ENCODE measurements at regions not wholly inside any gene's neighbourhood (a gene's known extent, or its start where the extent isn't known, plus 50 kb on each side); places are given as distances from the start of the nearest gene placed in this dataset.

DNA sequence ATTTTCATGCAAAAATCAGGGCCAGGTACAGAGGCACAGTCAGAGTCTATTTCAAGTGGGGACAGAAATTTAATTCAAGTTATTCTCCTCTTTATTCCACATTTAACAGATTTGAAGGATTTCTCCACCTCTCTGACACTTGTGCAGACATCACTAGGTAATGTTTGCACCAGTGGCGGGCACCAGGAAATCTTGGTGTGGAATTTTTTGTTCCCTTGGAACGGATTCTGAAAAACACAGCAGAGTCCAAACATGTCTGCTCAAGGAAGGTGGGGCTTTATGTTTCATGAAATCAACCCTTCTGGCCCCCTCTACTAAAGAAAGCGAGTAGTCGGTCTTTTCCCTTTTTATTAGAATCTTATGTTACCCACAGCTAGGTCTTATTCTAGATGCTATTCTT, 271.2 kb upstream of the MDFIC2 start:
- DNase-seq (ENCODE audit: insufficient read length, low spot score) (no peak), FAIRE-seq (no peak)

DNA sequence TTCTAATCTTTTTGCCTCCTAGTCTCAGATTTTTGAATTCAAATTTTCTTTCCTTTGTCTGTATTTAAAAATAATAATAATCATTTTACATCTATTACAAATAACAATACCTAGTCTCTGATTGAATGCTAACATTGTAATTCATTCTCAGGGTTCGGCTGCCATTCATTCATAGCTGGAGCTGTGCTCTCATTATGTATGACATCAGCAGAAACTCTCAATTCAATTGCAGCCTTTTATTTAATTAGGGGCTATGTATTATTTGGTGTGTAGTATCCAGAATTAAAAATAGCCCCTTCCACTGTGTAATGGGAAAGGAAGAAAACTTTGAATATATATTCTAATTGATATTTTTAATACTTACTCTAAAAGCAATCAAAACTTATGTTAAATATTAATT, 270.4 kb upstream of the MDFIC2 start:
- FAIRE-seq (no peak), DNase-seq (ENCODE audit: insufficient read length, low spot score) (no peak)

DNA sequence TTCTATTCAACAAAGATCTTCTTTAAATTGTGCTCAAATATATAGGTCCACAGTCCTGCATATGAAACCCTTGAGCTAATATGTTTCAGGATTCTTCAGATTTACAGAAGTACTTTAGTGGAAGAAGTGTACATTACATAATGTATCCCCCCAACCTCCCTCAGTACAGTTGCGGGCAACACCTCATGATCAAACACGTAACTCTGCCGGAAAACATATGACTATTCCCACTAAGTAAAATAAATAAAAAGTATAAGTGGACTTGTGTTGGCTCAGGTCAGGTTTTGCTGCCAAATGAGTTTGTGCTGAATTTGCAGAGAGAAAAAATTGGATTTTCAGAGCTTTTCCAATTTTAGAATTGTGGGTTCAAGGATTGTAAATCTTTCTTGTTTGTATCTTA, 267.6 kb upstream of the MDFIC2 start:
- FAIRE-seq (no peak), DNase-seq (ENCODE audit: insufficient read length, low spot score) (no peak)

DNA sequence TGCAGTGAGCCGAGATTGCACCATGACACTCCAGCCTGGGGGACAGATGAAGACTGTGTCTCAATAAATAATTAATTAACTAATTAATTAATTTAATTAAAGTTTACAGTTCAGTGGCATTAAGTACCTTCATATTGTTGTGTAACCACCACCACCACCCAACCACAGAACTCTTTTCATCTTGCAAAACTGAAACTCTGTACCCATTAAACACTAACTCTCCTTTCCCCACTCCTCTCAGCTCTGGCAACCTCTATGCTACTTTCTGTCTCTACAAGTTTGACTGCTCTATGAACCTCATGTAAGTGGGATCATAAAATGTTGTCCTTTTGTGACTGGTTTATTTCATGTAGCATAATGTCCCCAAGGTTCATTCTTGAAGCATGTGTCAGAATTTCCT, 259.3 kb upstream of the MDFIC2 start:
- DNase-seq (ENCODE audit: insufficient read length, low spot score) (no peak), FAIRE-seq (no peak)

DNA sequence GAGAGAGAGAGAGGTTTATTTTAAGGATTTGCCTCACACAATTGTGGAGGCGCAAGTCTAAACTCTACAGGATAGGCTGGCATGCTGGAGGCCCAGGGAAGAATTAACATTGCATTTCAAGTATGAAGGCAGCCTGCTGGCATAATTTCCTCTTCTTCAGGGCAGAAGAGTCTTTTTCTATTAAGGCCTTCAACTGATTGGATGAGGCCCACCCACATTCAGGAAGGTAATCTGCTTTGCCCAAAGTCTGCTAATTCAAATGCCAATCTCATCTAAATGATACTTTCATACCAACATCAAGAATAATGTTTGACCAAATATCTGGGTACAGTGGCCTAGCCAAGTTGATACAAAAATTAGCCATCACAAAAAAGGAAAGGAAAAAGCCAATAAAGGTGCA, 258.1 kb upstream of the MDFIC2 start:
- FAIRE-seq, result no peak
- no peak for DNase-seq (ENCODE audit: insufficient read length, low spot score)

GRCh38 chr3:70568626-70569025, 256.2 kb upstream of the MDFIC2 start:
- FAIRE-seq (no peak), DNase-seq (ENCODE audit: insufficient read length, low spot score) (no peak)

GRCh38 chr3:70565861-70566260, 253.4 kb upstream of the MDFIC2 start:
- no peak for FAIRE-seq
- no peak for DNase-seq (ENCODE audit: insufficient read length, low spot score)

DNA sequence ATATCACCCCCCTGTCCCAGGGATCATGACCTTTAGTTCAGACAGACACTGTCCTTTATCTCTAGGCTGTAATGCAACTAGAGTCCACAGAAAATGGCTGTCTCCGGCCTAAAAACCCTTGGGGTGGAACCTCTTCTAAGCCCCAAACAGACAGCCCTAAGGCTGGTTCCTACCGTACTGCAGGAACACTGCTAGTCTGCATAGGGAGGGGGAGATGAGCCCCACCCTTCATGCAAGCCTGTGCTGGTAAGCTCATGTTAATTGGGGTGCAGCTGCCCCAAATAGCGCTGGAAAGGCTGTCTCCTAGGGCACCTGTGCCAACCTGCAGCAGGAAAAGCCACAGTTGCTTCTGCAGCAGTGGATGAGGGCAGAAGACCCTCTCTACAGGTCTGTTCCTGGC, 252.1 kb upstream of the MDFIC2 start:
- no peak for FAIRE-seq

GRCh38 chr3:70561796-70562195, 249.4 kb upstream of the MDFIC2 start:
- FAIRE-seq, result no peak
- DNase-seq (ENCODE audit: insufficient read length, low spot score), result no peak

More for the DNA sequence above, 252.1 kb upstream of the MDFIC2 start:
- no peak for DNase-seq (ENCODE audit: insufficient read length, low spot score)

DNA sequence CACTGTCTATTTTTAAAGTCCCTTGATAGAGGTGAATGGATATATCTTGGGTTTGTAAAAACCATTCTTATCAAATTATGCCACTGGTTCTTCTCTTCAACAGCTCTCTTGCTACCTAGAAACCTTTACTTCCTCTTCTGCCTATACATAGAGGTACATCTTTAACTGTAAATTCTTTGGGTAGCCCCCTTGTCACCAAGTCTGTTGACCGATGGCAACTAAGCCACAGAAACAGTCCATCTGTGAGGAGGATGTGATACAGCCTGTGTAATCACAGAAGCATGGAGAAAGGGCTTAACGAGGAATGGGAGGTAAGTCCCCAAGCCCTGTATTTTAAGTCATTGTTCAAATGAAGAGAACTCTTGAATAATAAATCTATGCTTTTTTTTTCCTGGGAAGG, 246.5 kb upstream of the MDFIC2 start:
- DNase-seq (ENCODE audit: insufficient read length, low spot score) (no peak), FAIRE-seq (no peak)

DNA sequence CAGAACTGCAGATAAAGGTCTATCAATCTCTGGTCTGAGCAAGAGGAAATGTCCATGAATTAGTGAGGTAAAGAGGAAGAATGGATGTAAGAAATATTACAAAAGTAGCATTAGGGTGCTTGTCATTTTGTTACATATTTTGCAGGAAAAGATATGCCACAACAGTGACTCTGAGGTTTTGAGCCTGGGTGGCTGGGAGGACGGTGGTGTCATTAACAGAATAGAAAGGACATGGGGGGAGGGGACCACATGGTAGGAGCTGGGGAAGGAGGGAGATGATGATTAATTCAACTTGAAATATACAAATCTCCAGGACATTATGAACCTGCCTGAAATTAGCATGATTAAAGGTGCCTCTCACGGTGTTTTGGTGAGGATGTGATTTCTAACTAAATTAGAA, 245.5 kb upstream of the MDFIC2 start:
- no peak for DNase-seq (ENCODE audit: insufficient read length, low spot score)
- no peak for FAIRE-seq

DNA sequence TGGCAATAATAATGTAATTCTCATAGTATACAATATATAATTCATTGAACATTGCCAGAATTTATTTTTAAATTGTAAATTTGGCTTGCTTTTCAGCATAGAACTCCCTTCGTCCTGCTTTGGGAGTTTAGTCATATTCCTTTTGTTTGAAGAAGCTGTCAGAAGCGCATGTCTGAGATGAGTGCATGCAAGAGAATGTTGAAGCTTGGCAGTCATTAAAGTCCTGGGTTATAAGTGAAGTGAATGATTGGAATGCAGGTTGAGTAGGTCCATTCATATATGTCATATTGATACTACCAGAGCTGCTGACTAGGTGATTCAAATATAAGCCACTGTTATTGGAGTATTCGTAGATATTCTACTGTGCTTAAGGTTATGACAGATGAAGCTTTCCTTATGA, 243.6 kb upstream of the MDFIC2 start:
- DNase-seq (ENCODE audit: insufficient read length, low spot score), result no peak
- no peak for FAIRE-seq

DNA sequence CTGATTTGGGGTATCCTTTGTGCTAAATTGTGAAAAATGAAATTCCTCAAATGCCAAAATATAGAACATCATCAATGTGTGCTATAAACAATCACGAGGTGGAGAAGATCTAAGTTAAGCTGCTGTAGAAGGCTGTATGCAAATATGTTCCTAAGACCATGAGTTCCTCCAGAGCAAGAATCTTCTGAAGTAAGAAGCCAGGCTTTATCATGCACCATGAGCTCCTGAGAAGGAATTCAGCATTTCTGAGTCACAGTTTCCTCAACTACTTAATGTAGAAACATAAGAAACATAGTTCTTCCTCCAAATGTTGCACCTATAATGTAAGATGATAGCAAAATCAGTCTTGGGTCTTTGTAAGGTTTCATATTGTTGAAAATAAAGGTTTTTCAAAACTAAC, 241.7 kb upstream of the MDFIC2 start:
- FAIRE-seq (no peak), DNase-seq (ENCODE audit: insufficient read length, low spot score) (no peak)

GRCh38 chr3:70550723-70551319, 238.4 kb upstream of the MDFIC2 start:
- DNase-seq (ENCODE audit: insufficient read length, low spot score) (no peak), FAIRE-seq (no peak)

- DNase-seq (ENCODE audit: insufficient read length, low spot score) (no peak), FAIRE-seq (no peak)
Measured at GRCh38 chr3:70546679-70547078, 234.2 kb upstream of the MDFIC2 start.

- no peak for FAIRE-seq
Measured at GRCh38 chr3:70543493-70543892, 231.1 kb upstream of the MDFIC2 start.

DNA sequence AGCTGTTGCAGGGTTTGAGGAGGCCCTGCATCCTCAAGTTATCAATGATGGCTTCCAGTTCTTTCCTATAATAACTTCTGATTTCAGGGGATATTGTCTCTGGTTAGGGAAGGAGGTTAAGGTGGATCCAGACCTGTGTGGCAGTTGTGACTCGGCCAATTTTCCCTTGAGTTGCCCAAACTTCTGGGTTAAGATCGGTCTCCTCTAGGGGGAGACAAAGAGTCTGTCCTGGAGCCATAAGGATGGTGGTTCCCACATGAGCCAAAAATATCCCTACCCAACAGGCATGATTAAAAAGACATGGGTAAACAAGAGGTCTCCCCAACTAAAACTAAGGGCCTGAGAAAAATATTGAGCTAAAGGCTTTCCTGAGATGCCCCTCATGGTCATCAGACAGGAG, 227.5 kb upstream of the MDFIC2 start:
- FAIRE-seq, result no peak
- no peak for DNase-seq (ENCODE audit: insufficient read length, low spot score)

More at GRCh38 chr3:70543493-70543892, 231.1 kb upstream of the MDFIC2 start:
- no peak for DNase-seq (ENCODE audit: insufficient read length, low spot score)

GRCh38 chr3:70532806-70533205, 220.4 kb upstream of the MDFIC2 start:
- FAIRE-seq (no peak), DNase-seq (ENCODE audit: insufficient read length, low spot score) (no peak)

GRCh38 chr3:70531838-70532489, 219.5 kb upstream of the MDFIC2 start:
- DNase-seq (ENCODE audit: insufficient read length, low spot score) (no peak), FAIRE-seq (no peak)

DNA sequence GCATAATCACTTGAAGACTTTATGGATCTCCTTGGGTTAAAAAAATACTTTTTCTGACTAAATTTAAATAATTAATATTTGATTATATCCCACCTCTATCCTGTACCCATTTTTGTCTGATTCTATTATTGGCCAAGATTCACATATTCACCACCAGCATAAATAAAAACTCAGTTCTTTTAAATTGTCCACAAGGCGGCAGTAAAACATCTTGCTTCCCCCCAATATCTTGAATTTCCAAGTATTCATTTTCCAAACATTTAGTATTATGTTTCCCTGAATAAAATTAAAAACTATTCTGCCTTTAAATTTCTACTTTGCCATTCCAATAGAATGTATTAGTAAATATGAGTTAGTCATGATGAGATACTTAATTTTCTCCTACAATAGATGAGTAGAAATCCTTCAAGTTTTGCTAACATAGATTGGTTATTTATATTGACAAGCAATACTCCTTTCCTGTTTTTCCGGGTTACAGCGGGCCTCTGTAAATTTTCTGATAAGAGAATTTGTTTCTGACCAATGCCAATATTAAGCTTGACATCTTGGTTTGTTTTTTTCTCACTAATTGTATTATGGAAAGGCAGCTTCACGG, 218.7 kb upstream of the MDFIC2 start:
- FAIRE-seq, result no peak
- no peak for DNase-seq (ENCODE audit: insufficient read length, low spot score)

DNA sequence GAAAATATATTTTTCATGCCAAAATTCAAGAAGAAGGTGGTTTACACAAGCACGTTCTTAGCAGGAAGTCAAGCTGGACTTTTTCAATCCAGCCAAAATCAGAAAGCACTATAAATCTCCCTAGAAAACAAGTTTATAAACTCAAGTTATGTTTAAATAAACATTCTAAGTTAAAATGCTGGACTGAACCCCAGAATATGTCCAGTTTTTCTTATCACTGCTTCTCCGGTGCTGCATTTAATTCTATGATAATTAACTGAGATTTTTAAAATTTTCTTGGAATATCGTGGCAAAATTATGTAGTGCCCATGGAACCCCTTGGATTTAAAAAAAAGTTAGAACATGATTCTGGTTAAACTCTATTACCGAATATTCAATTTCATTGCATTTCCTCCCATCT, 218.2 kb upstream of the MDFIC2 start:
- FAIRE-seq, result no peak
- no peak for DNase-seq (ENCODE audit: insufficient read length, low spot score)

DNA sequence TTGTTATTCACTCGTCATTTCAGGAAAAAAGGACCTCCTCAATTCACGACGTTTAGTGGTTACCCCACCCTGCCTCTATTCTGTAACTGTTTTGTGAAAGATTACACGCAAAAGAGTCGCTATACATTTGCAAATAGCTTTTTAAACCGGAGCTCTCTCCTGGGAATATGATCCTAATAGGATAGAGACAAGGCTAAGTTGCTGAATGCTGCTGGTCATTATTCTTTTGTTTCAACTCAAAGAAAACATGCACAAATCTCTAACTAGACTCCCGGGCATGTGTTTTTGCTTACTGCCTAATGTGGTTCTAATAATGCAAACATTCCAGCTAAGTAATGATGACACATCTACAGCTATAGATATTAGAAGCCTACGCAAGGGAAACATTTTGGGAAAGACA, 214.6 kb upstream of the MDFIC2 start:
- no peak for DNase-seq (ENCODE audit: insufficient read length, low spot score)

More for the DNA sequence above, 214.6 kb upstream of the MDFIC2 start:
- FAIRE-seq, result no peak
